Ovary (tissue), 3 donors: ENCODE measurements at regions not wholly inside any gene's neighbourhood (a gene's known extent, or its start where the extent isn't known, plus 50 kb on each side); places are given as distances from the start of the nearest gene placed in this dataset.

Experiments used
- CTCF ChIP-seq, 3 donors: fragments of 450-650 bp in 2 of 3; fragments of 200-600 bp in 1 of 3; IDR thresholded peaks; one replicate each; pipeline versions ENCODE4 v1.5.1 to v1.8.0; 2016 to 2022; ENCODE audit warnings: antibody characterized with exemption in 3 of 3, mild to moderate bottlenecking in 1 of 3
- EP300 ChIP-seq: sonication (generic); formaldehyde crosslinking; IDR thresholded peaks from one replicate; pipeline ENCODE4 v1.6.1; 2017; ENCODE audit warnings: antibody characterized with exemption
- POLR2A ChIP-seq: fragments of 450-650 bp; IDR thresholded peaks from one replicate; pipeline ENCODE4 v1.6.1; 2017; ENCODE audit warnings: antibody characterized with exemption, mild to moderate bottlenecking, moderate library complexity
- donor health status: DM: no; HTN: no; CAD: no.

- no peak for TF ChIP-seq EP300
- no peak for TF ChIP-seq POLR2A
- no peak for TF ChIP-seq CTCF (IDR thresholded peaks at IDR 0.05)
Observed at GRCh38 chr4:97374526-97374925, 768.8 kb downstream of the STPG2 start.
